ENCODE measurements at regions not wholly inside any gene's neighbourhood (a gene's known extent, or its start where the extent isn't known, plus 50 kb on each side); places are given as distances from the start of the nearest gene placed in this dataset.
"Not testable (repeated sequence)": the region's sequence is repeated elsewhere in the genome, so short reads cannot be mapped to it uniquely, and the experiment has no call there.

DNA sequence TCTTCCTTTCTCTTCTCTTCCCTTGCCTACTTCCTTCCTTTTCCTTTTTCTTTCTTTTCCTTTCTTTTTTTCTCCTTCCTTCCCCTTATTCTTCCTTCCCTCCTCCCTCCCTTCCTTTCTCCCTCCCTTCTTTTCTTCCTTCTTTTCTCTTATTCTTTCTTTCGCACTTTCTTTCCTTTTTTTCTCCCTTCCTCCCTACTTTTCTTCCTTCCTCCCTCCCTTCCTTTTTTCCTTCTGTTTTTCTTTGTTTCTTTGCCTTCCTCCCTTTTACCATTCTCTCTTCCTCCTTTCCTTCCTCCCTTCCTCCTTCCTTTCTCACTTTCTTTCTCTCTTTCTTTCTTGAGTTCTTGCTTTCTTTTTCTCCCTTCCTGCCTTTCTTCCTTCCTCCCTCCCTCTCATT is 416.5 kb downstream of the ANKRD30B start:
- H3K4me3 ChIP-seq (ENCODE audit: low read depth, low read length); DNase-seq (ENCODE audit: low read depth, low spot score); in situ Hi-C loops (cut with HindIII; ENCODE audit: low sequenced_read_pairs): not testable (repeated sequence)

DNA sequence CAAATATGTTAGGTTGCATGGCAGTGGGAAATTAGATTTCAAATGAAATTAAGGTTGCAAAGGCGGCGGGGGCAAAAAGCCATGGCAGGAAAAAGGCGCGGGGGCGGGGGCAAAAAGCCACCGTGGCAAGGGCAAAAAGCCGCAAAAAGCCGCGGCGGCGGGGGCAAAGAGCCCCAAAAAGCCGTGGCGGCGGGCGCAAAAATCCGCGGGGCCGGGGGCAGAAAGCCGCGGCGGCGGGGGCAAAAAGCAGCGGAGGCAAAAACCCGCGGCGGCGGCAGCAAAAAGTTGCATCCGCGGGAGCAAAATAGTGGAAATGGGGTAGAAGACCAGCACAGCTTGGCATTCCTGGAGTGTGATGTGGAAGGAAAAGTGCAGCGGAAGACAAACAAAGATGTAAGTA is 417.1 kb downstream of the ANKRD30B start:
- DNase-seq (ENCODE audit: low read depth, low spot score): no peak
- TF ChIP-seq, protein P1, sequence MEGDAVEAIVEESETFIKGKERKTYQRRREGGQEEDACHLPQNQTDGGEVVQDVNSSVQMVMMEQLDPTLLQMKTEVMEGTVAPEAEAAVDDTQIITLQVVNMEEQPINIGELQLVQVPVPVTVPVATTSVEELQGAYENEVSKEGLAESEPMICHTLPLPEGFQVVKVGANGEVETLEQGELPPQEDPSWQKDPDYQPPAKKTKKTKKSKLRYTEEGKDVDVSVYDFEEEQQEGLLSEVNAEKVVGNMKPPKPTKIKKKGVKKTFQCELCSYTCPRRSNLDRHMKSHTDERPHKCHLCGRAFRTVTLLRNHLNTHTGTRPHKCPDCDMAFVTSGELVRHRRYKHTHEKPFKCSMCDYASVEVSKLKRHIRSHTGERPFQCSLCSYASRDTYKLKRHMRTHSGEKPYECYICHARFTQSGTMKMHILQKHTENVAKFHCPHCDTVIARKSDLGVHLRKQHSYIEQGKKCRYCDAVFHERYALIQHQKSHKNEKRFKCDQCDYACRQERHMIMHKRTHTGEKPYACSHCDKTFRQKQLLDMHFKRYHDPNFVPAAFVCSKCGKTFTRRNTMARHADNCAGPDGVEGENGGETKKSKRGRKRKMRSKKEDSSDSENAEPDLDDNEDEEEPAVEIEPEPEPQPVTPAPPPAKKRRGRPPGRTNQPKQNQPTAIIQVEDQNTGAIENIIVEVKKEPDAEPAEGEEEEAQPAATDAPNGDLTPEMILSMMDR (IDR thresholded peaks at IDR 0.05; ENCODE audit: low read depth, low read length): no peak
- in situ Hi-C loops (cut with HindIII; ENCODE audit: low sequenced_read_pairs): no loop called here
- no peak overlapping the region for H3K4me3 ChIP-seq (ENCODE audit: low read depth, low read length)

DNA sequence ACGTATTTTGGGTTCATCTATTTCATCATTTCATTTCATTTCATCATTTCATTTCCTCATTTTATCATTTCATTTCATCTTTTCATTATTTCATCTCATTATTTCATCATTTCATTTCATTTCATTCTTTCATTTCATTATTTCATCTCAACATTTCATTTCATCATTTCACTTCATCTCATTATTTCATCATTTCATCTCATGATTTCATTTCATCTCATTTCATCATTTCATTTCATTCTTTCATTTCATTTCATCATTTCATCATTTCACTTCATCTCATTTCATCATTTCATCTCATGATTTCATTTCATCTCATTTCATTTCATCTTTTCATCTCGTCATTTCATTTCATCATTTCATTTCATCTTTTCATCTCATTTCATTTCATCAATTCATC is 445.1 kb downstream of the ANKRD30B start:
- DNase-seq (ENCODE audit: low read depth, low spot score); in situ Hi-C loops (cut with HindIII; ENCODE audit: low sequenced_read_pairs); H3K4me3 ChIP-seq (ENCODE audit: low read depth, low read length): not testable (repeated sequence)

DNA sequence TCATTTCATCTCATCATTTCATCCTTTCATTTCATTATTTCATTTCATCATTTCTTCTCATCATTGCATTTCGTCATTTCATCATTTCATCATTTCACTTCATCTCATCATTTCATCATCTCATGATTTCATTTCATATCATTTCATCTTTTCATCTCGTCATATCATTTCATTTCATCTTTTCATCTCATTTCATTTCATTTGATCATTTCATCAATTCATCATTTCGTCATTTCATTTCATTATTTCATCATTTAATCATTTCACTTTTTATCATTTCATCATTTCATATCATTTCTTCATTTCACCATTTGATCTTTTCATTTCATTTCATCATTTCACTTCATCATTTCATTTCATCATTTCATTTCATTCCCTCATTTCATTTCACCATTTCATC is 445.8 kb downstream of the ANKRD30B start:
- H3K4me3 ChIP-seq (ENCODE audit: low read depth, low read length): not testable (repeated sequence)

DNA sequence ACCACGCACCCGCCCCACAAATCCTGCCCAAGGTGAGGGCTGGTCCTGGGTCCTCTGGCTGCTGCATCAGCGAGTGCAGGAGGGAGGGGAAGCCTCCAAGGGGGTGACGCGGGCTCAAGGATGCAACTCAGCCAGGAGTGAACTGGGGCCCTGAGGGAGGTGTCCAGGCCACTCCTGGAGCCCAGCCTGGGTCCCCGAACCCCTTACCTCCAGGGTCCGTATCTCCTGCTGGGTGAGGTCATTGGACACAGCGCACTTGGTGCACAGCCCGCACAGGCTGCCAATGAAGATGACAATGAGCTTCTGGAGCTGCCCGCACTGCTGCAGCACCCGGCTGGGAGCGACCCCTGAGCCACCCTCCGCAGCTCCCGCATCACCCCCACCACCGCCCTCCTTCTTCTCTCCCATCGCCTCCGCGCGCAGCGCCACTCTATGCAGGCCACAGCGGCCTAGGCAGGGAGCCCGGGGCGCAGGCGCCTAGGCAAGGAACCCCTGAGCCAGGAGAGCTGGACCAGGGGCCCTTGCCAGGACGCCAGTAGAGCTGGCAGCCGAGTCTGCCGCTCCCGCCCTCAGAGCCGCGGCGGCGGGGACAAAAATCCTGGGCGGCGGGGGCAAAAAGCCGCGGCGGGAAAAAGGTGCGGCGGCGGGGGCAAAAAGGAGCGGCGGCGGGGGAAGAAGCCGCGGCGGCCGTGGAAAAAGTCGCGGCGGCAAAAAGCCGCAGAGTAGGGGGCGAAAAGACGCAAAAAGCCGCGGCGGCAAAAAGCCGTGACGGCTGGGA is 449.6 kb downstream of the ANKRD30B start:
- DNase-seq (ENCODE audit: low read depth, low spot score); in situ Hi-C loops (cut with HindIII; ENCODE audit: low sequenced_read_pairs): not testable (repeated sequence)
- peak overlapping the region; percentile 15 for H3K4me3 ChIP-seq (ENCODE audit: low read depth, low read length)

More for the DNA sequence above, 445.8 kb downstream of the ANKRD30B start:
- DNase-seq (ENCODE audit: low read depth, low spot score); in situ Hi-C loops (cut with HindIII; ENCODE audit: low sequenced_read_pairs): not testable (repeated sequence)

DNA sequence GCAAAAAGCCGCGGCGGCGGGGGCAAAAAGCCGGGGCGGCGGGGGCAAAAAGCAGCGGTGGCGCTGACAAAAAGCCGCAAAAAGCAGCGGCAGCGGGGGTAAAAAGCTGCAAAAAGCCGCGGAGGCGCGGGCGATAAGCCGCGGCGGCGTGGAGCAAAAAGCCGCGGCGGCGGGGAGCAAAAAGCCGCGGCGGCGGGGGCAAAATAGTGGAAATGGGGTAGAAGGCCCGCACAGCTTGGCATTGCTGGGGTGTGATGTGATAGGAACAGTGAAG is 450.1 kb downstream of the ANKRD30B start:
- peak overlapping the region; percentile 15 for H3K4me3 ChIP-seq (ENCODE audit: low read depth, low read length)
- no peak for DNase-seq (ENCODE audit: low read depth, low spot score)
- in situ Hi-C loops (cut with HindIII; ENCODE audit: low sequenced_read_pairs): no loop called here
- TF ChIP-seq, protein P1 (IDR thresholded peaks at IDR 0.05; ENCODE audit: low read depth, low read length): no peak
